ENCODE measurements at regions not wholly inside any gene's neighbourhood (a gene's known extent, or its start where the extent isn't known, plus 50 kb on each side); places are given as distances from the start of the nearest gene placed in this dataset.

GRCh38 chr2:155701721-155702120 is 630.8 kb downstream of the NR4A2 start:
- TF ChIP-seq CTCF (conservative IDR thresholded peaks at IDR 0.05; ENCODE audit: low read depth, low read length): no peak
- TF ChIP-seq EZH2 (IDR thresholded peaks at IDR 0.05; ENCODE audit: low read length, unreplicated experiment): no peak
- TF ChIP-seq EZH2phosphoT487 (IDR thresholded peaks at IDR 0.05; ENCODE audit: borderline replicate concordance, low read length): no peak
